ENCODE measurements at regions not wholly inside any gene's neighbourhood (a gene's known extent, or its start where the extent isn't known, plus 50 kb on each side); places are given as distances from the start of the nearest gene placed in this dataset.

- Mint-ChIP-seq H3K36me3 (ENCODE audit: low read depth) (no peaks in the 10 kb centered on the region), H3K9me3 (no peaks in the 10 kb centered on the region), H3K4me1 (no peaks in the 10 kb centered on the region), H3K27ac (no peak overlapping the region), H3K27me3 (ENCODE audit: insufficient read depth) (no peaks in the 10 kb centered on the region), H3K4me3 (no peak overlapping the region)
- Histone ChIP-seq H3K4me3 (ENCODE audit: low read length) (no peak overlapping the region), H3K27ac (ENCODE audit: low read depth, low read length) (no peak overlapping the region), H3K4me1 (ENCODE audit: control insufficient read depth, insufficient read depth, low read length) (no peaks in the 10 kb centered on the region), H3K9ac (ENCODE audit: extremely low read depth, low read length, poor library complexity, severe bottlenecking) (no peak overlapping the region), H3K36me3 (ENCODE audit: control insufficient read depth, insufficient read depth, low read length) (no peaks in the 10 kb centered on the region), H3K27me3 (ENCODE audit: control insufficient read depth, insufficient read depth, low read length, poor library complexity, severe bottlenecking) (no peaks in the 10 kb centered on the region), H3K9me3 (ENCODE audit: control insufficient read depth, low read length) (no peaks in the 10 kb centered on the region)
- DNase-seq: peak; percentile 63
- TF ChIP-seq, protein P1, sequence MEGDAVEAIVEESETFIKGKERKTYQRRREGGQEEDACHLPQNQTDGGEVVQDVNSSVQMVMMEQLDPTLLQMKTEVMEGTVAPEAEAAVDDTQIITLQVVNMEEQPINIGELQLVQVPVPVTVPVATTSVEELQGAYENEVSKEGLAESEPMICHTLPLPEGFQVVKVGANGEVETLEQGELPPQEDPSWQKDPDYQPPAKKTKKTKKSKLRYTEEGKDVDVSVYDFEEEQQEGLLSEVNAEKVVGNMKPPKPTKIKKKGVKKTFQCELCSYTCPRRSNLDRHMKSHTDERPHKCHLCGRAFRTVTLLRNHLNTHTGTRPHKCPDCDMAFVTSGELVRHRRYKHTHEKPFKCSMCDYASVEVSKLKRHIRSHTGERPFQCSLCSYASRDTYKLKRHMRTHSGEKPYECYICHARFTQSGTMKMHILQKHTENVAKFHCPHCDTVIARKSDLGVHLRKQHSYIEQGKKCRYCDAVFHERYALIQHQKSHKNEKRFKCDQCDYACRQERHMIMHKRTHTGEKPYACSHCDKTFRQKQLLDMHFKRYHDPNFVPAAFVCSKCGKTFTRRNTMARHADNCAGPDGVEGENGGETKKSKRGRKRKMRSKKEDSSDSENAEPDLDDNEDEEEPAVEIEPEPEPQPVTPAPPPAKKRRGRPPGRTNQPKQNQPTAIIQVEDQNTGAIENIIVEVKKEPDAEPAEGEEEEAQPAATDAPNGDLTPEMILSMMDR (conservative IDR thresholded peaks at IDR 0.05): no peak
- WGBS, 2 experiments (ENCODE audit: insufficient coverage in 1 of 2, insufficient read length in 1 of 2): 82 to 89% methylated on average over 5 to 8 of the region's 8 CpGs
Measured at GRCh38 chr6:130529569-130530149, 163.8 kb downstream of the TMEM200A start.

DNA sequence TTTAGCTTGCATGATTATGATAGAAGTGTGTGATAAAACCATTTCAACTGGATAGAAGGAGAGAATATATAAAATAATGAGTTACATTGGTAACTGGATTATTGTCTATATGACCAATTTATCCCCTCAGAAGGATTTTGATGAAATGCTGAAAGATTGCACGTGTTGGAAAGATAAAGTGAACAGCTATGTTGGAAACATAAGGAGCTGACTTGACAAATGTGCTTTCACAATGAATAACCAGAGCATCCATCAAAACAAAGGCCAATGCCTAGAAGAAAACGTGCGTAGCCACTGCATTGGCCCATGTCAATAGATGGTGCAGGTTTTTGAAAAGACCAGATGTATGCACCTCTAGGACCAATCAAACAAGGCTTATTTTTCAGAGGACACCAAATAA, 168.8 kb downstream of the TMEM200A start:
- no peak for DNase-seq
- 92 to 100% methylated on average over 3 of the region's 3 CpGs for WGBS, 2 experiments (ENCODE audit: insufficient coverage in 1 of 2, insufficient read length in 1 of 2)
- no peaks in the 10 kb centered on the region for H3K27me3 ChIP-seq (ENCODE audit: control insufficient read depth, insufficient read depth, low read length, poor library complexity, severe bottlenecking)
- Mint-ChIP-seq H3K4me1 (no peaks in the 10 kb centered on the region), H3K27ac (no peak overlapping the region), H3K27me3 (ENCODE audit: insufficient read depth) (no peaks in the 10 kb centered on the region), H3K4me3 (no peak overlapping the region), H3K9me3 (peaks cover 6% of the 10 kb centered on the region), H3K36me3 (ENCODE audit: low read depth) (no peaks in the 10 kb centered on the region)
- H3K4me1 ChIP-seq (ENCODE audit: control insufficient read depth, insufficient read depth, low read length): no peaks in the 10 kb centered on the region
- H3K9me3 ChIP-seq (ENCODE audit: control insufficient read depth, low read length): no peaks in the 10 kb centered on the region
- no peak overlapping the region for H3K27ac ChIP-seq (ENCODE audit: low read depth, low read length)
- no peaks in the 10 kb centered on the region for H3K36me3 ChIP-seq (ENCODE audit: control insufficient read depth, insufficient read depth, low read length)
- TF ChIP-seq, protein P1 (conservative IDR thresholded peaks at IDR 0.05): no peak
- H3K9ac ChIP-seq (ENCODE audit: extremely low read depth, low read length, poor library complexity, severe bottlenecking): no peak overlapping the region
- no peak overlapping the region for H3K4me3 ChIP-seq (ENCODE audit: low read length)

DNA sequence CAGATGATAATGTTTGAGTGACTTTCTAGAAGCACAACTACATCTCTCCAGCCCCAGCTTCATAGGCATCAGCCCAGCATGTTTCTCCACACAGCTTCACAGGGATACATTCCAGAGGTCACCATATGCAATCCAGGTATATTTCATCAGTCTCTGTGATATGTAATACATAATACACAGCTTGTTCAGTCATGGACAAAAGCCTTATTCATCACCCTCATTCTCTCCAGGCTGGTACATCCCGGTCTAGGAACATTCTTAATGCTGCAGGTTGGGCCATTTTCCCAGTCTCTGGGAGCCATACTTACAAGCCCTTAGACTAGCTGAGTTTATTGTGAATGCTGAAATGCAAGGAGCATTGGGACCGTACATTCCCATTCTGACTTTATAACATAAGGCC, 169.4 kb downstream of the TMEM200A start:
- peaks cover 10% of the 10 kb centered on the region for H3K9me3 Mint-ChIP-seq
- Histone ChIP-seq H3K27ac (ENCODE audit: low read depth, low read length) (no peak overlapping the region), H3K36me3 (ENCODE audit: control insufficient read depth, insufficient read depth, low read length) (no peaks in the 10 kb centered on the region), H3K27me3 (ENCODE audit: control insufficient read depth, insufficient read depth, low read length, poor library complexity, severe bottlenecking) (no peaks in the 10 kb centered on the region), H3K4me3 (ENCODE audit: low read length) (no peak overlapping the region), H3K9me3 (ENCODE audit: control insufficient read depth, low read length) (no peaks in the 10 kb centered on the region), H3K4me1 (ENCODE audit: control insufficient read depth, insufficient read depth, low read length) (no peaks in the 10 kb centered on the region), H3K9ac (ENCODE audit: extremely low read depth, low read length, poor library complexity, severe bottlenecking) (no peak overlapping the region)
- no peaks in the 10 kb centered on the region for H3K36me3 Mint-ChIP-seq (ENCODE audit: low read depth)
- no peaks in the 10 kb centered on the region for H3K27me3 Mint-ChIP-seq (ENCODE audit: insufficient read depth)
- no peak overlapping the region for H3K4me3 Mint-ChIP-seq
- WGBS, 2 experiments (ENCODE audit: insufficient coverage in 1 of 2, insufficient read length in 1 of 2): 80 to 90% methylated on average over 1 to 2 of the region's 2 CpGs
- no peak for DNase-seq
- TF ChIP-seq, protein P1 (conservative IDR thresholded peaks at IDR 0.05): no peak
- H3K27ac Mint-ChIP-seq: no peak overlapping the region
- no peaks in the 10 kb centered on the region for H3K4me1 Mint-ChIP-seq
